Transverse colon (tissue), 4 donors: ENCODE measurements at regions not wholly inside any gene's neighbourhood (a gene's known extent, or its start where the extent isn't known, plus 50 kb on each side); places are given as distances from the start of the nearest gene placed in this dataset.

Experiments
- DNase-seq: peaks from one replicate; pipeline ENCODE4 v3.0.0-alpha.2; 2019
- H3K27ac ChIP-seq, 4 donors: fragments of 200-600 bp; sonication (generic); 2 replicates each; pipeline ENCODE4 v1.5.1; 2016 to 2018; ENCODE audit warnings: inconsistent platforms in 4 of 4
- H3K27me3 ChIP-seq: fragments of 200-600 bp; sonication (generic); 2 replicates; pipeline ENCODE4 v1.5.1; 2017; ENCODE audit warnings: inconsistent platforms
- H3K36me3 ChIP-seq, 4 donors: fragments of 200-600 bp; sonication (generic); 2 replicates each; pipeline ENCODE4 v1.5.1; 2017 to 2019; ENCODE audit warnings: inconsistent platforms in 4 of 4
- H3K4me1 ChIP-seq, 4 donors: fragments of 200-600 bp; sonication (generic); 2 replicates each; pipeline ENCODE4 v1.5.1; 2017 to 2020; ENCODE audit warnings: inconsistent platforms in 4 of 4
- H3K4me3 ChIP-seq, 4 donors: fragments of 200-600 bp; sonication (generic); 1 replicate in 1 of 4; 2 replicates in 3 of 4; pipeline versions ENCODE4 v1.5.1 to v1.6.1; 2017 to 2019; ENCODE audit warnings: inconsistent platforms in 4 of 4
- H3K9me3 ChIP-seq, 2 donors: fragments of 200-600 bp; sonication (generic); 2 replicates each; pipeline ENCODE4 v1.5.1; 2017 to 2019; ENCODE audit warnings: inconsistent platforms in 2 of 2
- CTCF ChIP-seq, 5 experiments: fragments of 200-600 bp in 3 of 5; fragments of 450-650 bp in 2 of 5; sonication (generic) in 3 of 5; IDR thresholded peaks; 1 replicate in 2 of 5; 2 replicates in 3 of 5; pipeline ENCODE4 v1.5.1; 2016 to 2017; ENCODE audit warnings: antibody characterized with exemption in 5 of 5, inconsistent platforms in 3 of 5, mild to moderate bottlenecking in 2 of 5, moderate library complexity in 1 of 5
- EP300 ChIP-seq: sonication (generic); formaldehyde crosslinking; IDR thresholded peaks from one replicate; pipeline ENCODE4 v1.6.1; 2017; ENCODE audit warnings: antibody characterized with exemption, low read depth
- POLR2A ChIP-seq: fragments of 450-650 bp; IDR thresholded peaks from one replicate; pipeline ENCODE4 v1.6.1; 2016; ENCODE audit warnings: antibody characterized with exemption, mild to moderate bottlenecking, moderate library complexity
- POLR2AphosphoS5 ChIP-seq, 3 donors: sonication (generic); formaldehyde crosslinking; IDR thresholded peaks; one replicate each; pipeline ENCODE4 v1.6.1; 2016; ENCODE audit warnings: antibody characterized with exemption in 3 of 3
- WGBS, 2 donors: methylation state at CpG; one replicate each; pipeline ENCODE4 v1.1.5; 2018; ENCODE audit warnings: low coverage in 1 of 2; 5-methylcytosine and 5-hydroxymethylcytosine counted together
- in situ Hi-C, 4 donors: fragments of 200-750 bp; cut with MboI; loops; one replicate each; pipeline versions ENCODE4 v1.15.0 to v1.15.1; 2017; ENCODE audit warnings: low sequenced_read_pairs in 3 of 4, low pct_ligation_motif_present in 1 of 4, low pct_unique_long_range_greater_than_20kb in 1 of 4
- intact Hi-C: fragments of 100-400 bp; cut with DNase I; formaldehyde crosslinking; loops from one replicate; pipeline ENCODE4 v1.15.1; 2023; ENCODE audit warnings: low total_unique reads

GRCh38 chr17:13977837-13978236, 91.5 kb upstream of the COX10 start:
- intact Hi-C loops, result no loop called here
- TF ChIP-seq POLR2AphosphoS5 (IDR thresholded peaks at IDR 0.05), result no peak
- TF ChIP-seq POLR2A, result no peak
- no peak for TF ChIP-seq EP300
- TF ChIP-seq CTCF (IDR thresholded peaks at IDR 0.05), result no peak
- Histone ChIP-seq H3K4me3 (no peak overlapping the region), H3K36me3 (no peaks in the 10 kb centered on the region), H3K27me3 (no peaks in the 10 kb centered on the region), H3K9me3 (no peaks in the 10 kb centered on the region), H3K27ac (no peak overlapping the region), H3K4me1 (no peaks in the 10 kb centered on the region)
- in situ Hi-C loops, result loop anchor here in 1 of 4 donors (10.0 kb wide), 1 partner anchor 63 kb away; no protein-coding TSS in a partner anchor
- 86 to 92% methylated on average over 1 of the region's 1 CpG for WGBS, 2 donors
- no peak for DNase-seq

- no peaks in the 10 kb centered on the region for H3K27me3 ChIP-seq
- intact Hi-C loops, result no loop called here
- in situ Hi-C loops, result loop anchor here in 1 of 4 donors (10.0 kb wide), 1 partner anchor 64 kb away; no protein-coding TSS in a partner anchor
- H3K4me3 ChIP-seq, result no peak overlapping the region
- no peak for DNase-seq
- H3K36me3 ChIP-seq, result no peaks in the 10 kb centered on the region
- no peaks in the 10 kb centered on the region for H3K4me1 ChIP-seq
- TF ChIP-seq POLR2A (no peak), CTCF (IDR thresholded peaks at IDR 0.05) (no peak), EP300 (no peak), POLR2AphosphoS5 (IDR thresholded peaks at IDR 0.05) (no peak)
- 92 to 100% methylated on average over 1 of the region's 1 CpG for WGBS, 2 donors
- no peaks in the 10 kb centered on the region for H3K9me3 ChIP-seq
- H3K27ac ChIP-seq, result no peak overlapping the region
These were observed 90.8 kb upstream of the COX10 start for GRCh38 chr17:13978478-13978877.

GRCh38 chr17:13981881-13982280, 87.4 kb upstream of the COX10 start:
- in situ Hi-C loops (no loop called here), intact Hi-C loops (loop anchor here (10.0 kb wide), 1 partner anchor 863 kb away; no protein-coding TSS in a partner anchor)
- no peaks in the 10 kb centered on the region for H3K9me3 ChIP-seq
- no peak for TF ChIP-seq POLR2AphosphoS5 (IDR thresholded peaks at IDR 0.05)
- TF ChIP-seq CTCF (IDR thresholded peaks at IDR 0.05), result no peak
- no peak for TF ChIP-seq EP300
- TF ChIP-seq POLR2A, result no peak
- no peak overlapping the region for H3K27ac ChIP-seq
- 58% methylated on average over 3 of the region's 3 CpGs; no CpG with 5 or more reads in 1 of the 2 donors for WGBS, 2 donors
- no peak overlapping the region for H3K4me3 ChIP-seq
- no peaks in the 10 kb centered on the region for H3K36me3 ChIP-seq
- H3K4me1 ChIP-seq, result no peaks in the 10 kb centered on the region
- DNase-seq, result no peak
- no peaks in the 10 kb centered on the region for H3K27me3 ChIP-seq

- intact Hi-C loops (loop anchor here (10.0 kb wide), 1 partner anchor 860 kb away; no protein-coding TSS in a partner anchor), in situ Hi-C loops (no loop called here)
- TF ChIP-seq POLR2A, result no peak
- no peak for TF ChIP-seq POLR2AphosphoS5 (IDR thresholded peaks at IDR 0.05)
- TF ChIP-seq EP300, result no peak
- TF ChIP-seq CTCF (IDR thresholded peaks at IDR 0.05), result no peak
- Histone ChIP-seq H3K4me1 (no peaks in the 10 kb centered on the region), H3K27me3 (no peaks in the 10 kb centered on the region), H3K9me3 (no peaks in the 10 kb centered on the region), H3K4me3 (no peak overlapping the region), H3K36me3 (no peaks in the 10 kb centered on the region), H3K27ac (no peak overlapping the region)
- 64% methylated on average over 6 of the region's 6 CpGs; no CpG with 5 or more reads in 1 of the 2 donors for WGBS, 2 donors
- DNase-seq, result no peak
These were observed 84.3 kb upstream of the COX10 start for GRCh38 chr17:13984956-13985355.
